ENCODE measurements at regions not wholly inside any gene's neighbourhood (a gene's known extent, or its start where the extent isn't known, plus 50 kb on each side); places are given as distances from the start of the nearest gene placed in this dataset.

GRCh38 chr18:28712172-28712571 is 535.2 kb upstream of the CDH2 start:
- Histone ChIP-seq H3K4me3 (no peak overlapping the region), H3K27ac (no peak overlapping the region), H3K36me3 (no peaks in the 10 kb centered on the region), H3K9me3 (no peaks in the 10 kb centered on the region), H3K27me3 (no peaks in the 10 kb centered on the region), H3K4me1 (no peaks in the 10 kb centered on the region)
- DNase-seq = no peak
- intact Hi-C loops (cut with DNase I; ENCODE audit: low total_unique reads) = no loop called here
- TF ChIP-seq POLR2A (IDR thresholded peaks at IDR 0.05) (no peak), CTCF (IDR thresholded peaks at IDR 0.05) (no peak)

GRCh38 chr18:28711096-28711495 is 534.2 kb upstream of the CDH2 start:
- no peak for TF ChIP-seq POLR2A (IDR thresholded peaks at IDR 0.05)
- no peak for TF ChIP-seq CTCF (IDR thresholded peaks at IDR 0.05)
- intact Hi-C loops (cut with DNase I; ENCODE audit: low total_unique reads) = no loop called here

GRCh38 chr18:28707006-28707405 is 530.1 kb upstream of the CDH2 start:
- no peak overlapping the region for H3K27ac ChIP-seq
- no peak for TF ChIP-seq CTCF (IDR thresholded peaks at IDR 0.05)
- no peak for TF ChIP-seq POLR2A (IDR thresholded peaks at IDR 0.05)
- DNase-seq = no peak
- intact Hi-C loops (cut with DNase I; ENCODE audit: low total_unique reads) = no loop called here
- no peak overlapping the region for H3K4me3 ChIP-seq
- no peaks in the 10 kb centered on the region for H3K36me3 ChIP-seq
- H3K9me3 ChIP-seq = no peaks in the 10 kb centered on the region
- H3K4me1 ChIP-seq = no peaks in the 10 kb centered on the region
- no peaks in the 10 kb centered on the region for H3K27me3 ChIP-seq

More at GRCh38 chr18:28711096-28711495, 534.2 kb upstream of the CDH2 start:
- Histone ChIP-seq H3K27ac (no peak overlapping the region), H3K4me3 (no peak overlapping the region), H3K36me3 (no peaks in the 10 kb centered on the region), H3K9me3 (no peaks in the 10 kb centered on the region), H3K27me3 (no peaks in the 10 kb centered on the region), H3K4me1 (no peaks in the 10 kb centered on the region)
- no peak for DNase-seq

- intact Hi-C loops (cut with DNase I; ENCODE audit: low total_unique reads) = no loop called here
- no peaks in the 10 kb centered on the region for H3K27me3 ChIP-seq
- no peaks in the 10 kb centered on the region for H3K9me3 ChIP-seq
- H3K4me3 ChIP-seq = no peak overlapping the region
- DNase-seq = no peak
- TF ChIP-seq POLR2A (IDR thresholded peaks at IDR 0.05) (no peak), CTCF (IDR thresholded peaks at IDR 0.05) (no peak)
- no peaks in the 10 kb centered on the region for H3K4me1 ChIP-seq
- no peak overlapping the region for H3K27ac ChIP-seq
- H3K36me3 ChIP-seq = no peaks in the 10 kb centered on the region
Observed at GRCh38 chr18:28706397-28706796, 529.5 kb upstream of the CDH2 start.

- Histone ChIP-seq H3K36me3 (no peaks in the 10 kb centered on the region), H3K4me1 (no peaks in the 10 kb centered on the region), H3K4me3 (no peak overlapping the region)
Observed at GRCh38 chr18:28705482-28705881, 528.6 kb upstream of the CDH2 start.

More at GRCh38 chr18:28705482-28705881, 528.6 kb upstream of the CDH2 start:
- Histone ChIP-seq H3K9me3 (no peaks in the 10 kb centered on the region), H3K27me3 (no peaks in the 10 kb centered on the region), H3K27ac (no peak overlapping the region)
- no peak for DNase-seq
- intact Hi-C loops (cut with DNase I; ENCODE audit: low total_unique reads) = no loop called here
- TF ChIP-seq POLR2A (IDR thresholded peaks at IDR 0.05) (no peak), CTCF (IDR thresholded peaks at IDR 0.05) (no peak)

Data from uterus (tissue), 3 donors.